ENCODE measurements at regions not wholly inside any gene's neighbourhood (a gene's known extent, or its start where the extent isn't known, plus 50 kb on each side); places are given as distances from the start of the nearest gene placed in this dataset.

- no peak for TF ChIP-seq POLR2AphosphoS5 (IDR thresholded peaks at IDR 0.05; ENCODE audit: low read depth, low read length)
- no peak for TF ChIP-seq CTCF (IDR thresholded peaks at IDR 0.05)
Measured at GRCh38 chr2:12083713-12084419, 337.4 kb downstream of the LPIN1 start.

Data from Panc1 (cell line).